Endothelial cell of umbilical vein (primary cell): ENCODE measurements at regions not wholly inside any gene's neighbourhood (a gene's known extent, or its start where the extent isn't known, plus 50 kb on each side); places are given as distances from the start of the nearest gene placed in this dataset.

Source experiments
- BruUV-seq: library from RNA; stranded (reverse); fragments of 400-500 nt; replicated peaks from 2 replicates; lab custom pipeline; 2021; lab: Mats Ljungman, UMichigan
- CTCF ChIA-PET: fragments of 300-600, 350-600 bp; sonication (Branson Sonifier 250); formaldehyde crosslinking; loops from one replicate; lab custom pipeline; 2021; ENCODE audit warnings: antibody characterized with exemption, inconsistent platforms; lab: Charles Lee
- POLR2A ChIA-PET: fragments of 300-600, 350-600 bp; sonication (Branson Sonifier 250); formaldehyde crosslinking; loops from one replicate; lab custom pipeline; 2021; ENCODE audit warnings: antibody characterized with exemption, inconsistent platforms; lab: Charles Lee
- DNase-seq: peaks from one replicate; pipeline ENCODE4 v3.0.0-alpha.2; 2011; ENCODE audit warnings: low read depth, low spot score
- FAIRE-seq: peaks from 2 replicates; lab custom pipeline; 2011; peaks lifted over from hg19 to GRCh38; lab: Jason Lieb, UNC
- H2AFZ ChIP-seq: 2 replicates; pipeline ENCODE4 v1.6.0; 2012; ENCODE audit warnings: low read depth, low read length, control low read depth, inconsistent platforms
- H3K27ac ChIP-seq: 2 replicates; pipeline ENCODE4 v1.5.1; 2011; ENCODE audit warnings: low read depth, mild to moderate bottlenecking, control low read depth, low read length, moderate library complexity; ENCODE audit not compliant: insufficient read depth
- H3K27me3 ChIP-seq, 2 experiments: 2 replicates each; pipeline versions ENCODE4 v1.6.0 to v1.6.1; 2011; ENCODE audit warnings: low read length in 2 of 2, mixed read lengths in 1 of 2; ENCODE audit not compliant: control insufficient read depth in 2 of 2, insufficient read depth in 2 of 2
- H3K36me3 ChIP-seq, 2 experiments: 2 replicates in 1 of 2; 3 replicates in 1 of 2; pipeline ENCODE4 v1.5.1; 2011; ENCODE audit warnings: low read length in 2 of 2, mild to moderate bottlenecking in 1 of 2, moderate library complexity in 1 of 2; ENCODE audit not compliant: control insufficient read depth in 2 of 2, insufficient read depth in 2 of 2; ENCODE audit errors: extremely low read depth in 1 of 2
- H3K4me1 ChIP-seq: 3 replicates; pipeline ENCODE4 v1.5.1; 2011; ENCODE audit warnings: mild to moderate bottlenecking, low read length; ENCODE audit not compliant: control insufficient read depth, insufficient read depth; ENCODE audit errors: extremely low read depth
- H3K4me2 ChIP-seq: 2 replicates; pipeline ENCODE4 v1.6.1; 2011; ENCODE audit warnings: low read length, control low read depth, mixed read lengths; ENCODE audit not compliant: insufficient read depth
- H3K4me3 ChIP-seq, 3 experiments: fragments of 200-600 bp in 1 of 3; sonication (generic), shearing (Covaris generic) in 1 of 3; replicated peaks in 1 of 3; 2 replicates each; pipeline ENCODE4 v1.5.1; 2011 to 2016; ENCODE audit warnings: control low read depth in 3 of 3, low read length in 3 of 3, mild to moderate bottlenecking in 2 of 3, inconsistent platforms in 1 of 3, low read depth in 1 of 3, moderate library complexity in 1 of 3; ENCODE audit not compliant: insufficient read depth in 1 of 3
- H3K79me2 ChIP-seq: 2 replicates; pipeline ENCODE4 v1.6.0; 2012; ENCODE audit warnings: low read length, inconsistent platforms; ENCODE audit not compliant: control insufficient read depth, insufficient read depth
- H3K9ac ChIP-seq: replicated peaks from 2 replicates; pipeline ENCODE3; 2011; ENCODE audit warnings: low read length, control low read depth; ENCODE audit not compliant: insufficient read depth; ENCODE audit errors: extremely low read depth
- H3K9me1 ChIP-seq: replicated peaks from 3 replicates; pipeline ENCODE4 v1.6.0; 2011; ENCODE audit warnings: mild to moderate bottlenecking, low read length; ENCODE audit not compliant: control insufficient read depth, insufficient read depth; ENCODE audit errors: extremely low read depth
- H3K9me3 ChIP-seq: replicated peaks from 2 replicates; pipeline ENCODE4 v1.5.1; 2012; ENCODE audit warnings: low read length, inconsistent platforms; ENCODE audit not compliant: control insufficient read depth, insufficient read depth
- H4K20me1 ChIP-seq: replicated peaks from 2 replicates; pipeline ENCODE3; 2011; ENCODE audit warnings: mild to moderate bottlenecking, low read length; ENCODE audit not compliant: control insufficient read depth, insufficient read depth; ENCODE audit errors: extremely low read depth
- EZH2 ChIP-seq: IDR thresholded peaks from 2 replicates; pipeline ENCODE4 v1.6.1; 2012; ENCODE audit warnings: borderline replicate concordance, low read depth, mild to moderate bottlenecking, moderate library complexity, low read length, inconsistent platforms; ENCODE audit not compliant: severe bottlenecking
- FOS ChIP-seq: IDR thresholded peaks from 2 replicates; pipeline ENCODE4 v1.6.1; 2011; ENCODE audit warnings: mild to moderate bottlenecking, low read length, moderate library complexity, borderline replicate concordance; ENCODE audit not compliant: insufficient read depth
- GATA2 ChIP-seq: IDR thresholded peaks from 2 replicates; pipeline ENCODE4 v1.7.0; 2011; ENCODE audit warnings: low read depth, mild to moderate bottlenecking, moderate library complexity, mixed read lengths, low read length; ENCODE audit not compliant: insufficient read length, insufficient read depth
- JUN ChIP-seq: IDR thresholded peaks from 2 replicates; pipeline ENCODE4 v1.6.1; 2011; ENCODE audit warnings: borderline replicate concordance, low read depth; ENCODE audit not compliant: insufficient read length, insufficient read depth
- MAX ChIP-seq: IDR thresholded peaks from 2 replicates; pipeline ENCODE4 v1.6.1; 2011; ENCODE audit not compliant: insufficient read depth, insufficient read length
- MYC ChIP-seq: IDR thresholded peaks from one replicate; pipeline ENCODE4 v1.6.1; 2011; ENCODE audit warnings: mild to moderate bottlenecking, low read depth, low read length
- POLR2A ChIP-seq: IDR thresholded peaks from 2 replicates; pipeline ENCODE4 v1.6.1; 2012; ENCODE audit warnings: low read depth, mild to moderate bottlenecking, control low read depth, low read length
- POLR2AphosphoS5 ChIP-seq: IDR thresholded peaks from 2 replicates; pipeline ENCODE4 v1.6.1; 2012; ENCODE audit warnings: low read depth, mild to moderate bottlenecking, control low read depth, low read length, moderate library complexity; ENCODE audit not compliant: insufficient read depth
- dilution Hi-C: fragments of 300-500 bp; cut with MboI; formaldehyde crosslinking; loops from one replicate; pipeline ENCODE4 v1.15.0; 2019; ENCODE audit warnings: low sequenced_read_pairs; ENCODE audit not compliant: extremely low pct_ligation_motif_present
- intact Hi-C: fragments of 100-400 bp; cut with micrococcal nuclease; formaldehyde crosslinking; loops from one replicate; pipeline ENCODE4 v1.10.0; 2022
- TF ChIP-seq, protein P1 (sequence below), 2 donors: IDR thresholded peaks; 1 replicate in 1 of 2; 2 replicates in 1 of 2; pipeline ENCODE4 v1.5.1; 2011; ENCODE audit warnings: low read length in 2 of 2, mild to moderate bottlenecking in 2 of 2, moderate library complexity in 2 of 2, control low read depth in 1 of 2, inconsistent platforms in 1 of 2, low read depth in 1 of 2; ENCODE audit not compliant: insufficient read depth in 1 of 2; ENCODE audit errors: extremely low read depth in 1 of 2

DNA sequence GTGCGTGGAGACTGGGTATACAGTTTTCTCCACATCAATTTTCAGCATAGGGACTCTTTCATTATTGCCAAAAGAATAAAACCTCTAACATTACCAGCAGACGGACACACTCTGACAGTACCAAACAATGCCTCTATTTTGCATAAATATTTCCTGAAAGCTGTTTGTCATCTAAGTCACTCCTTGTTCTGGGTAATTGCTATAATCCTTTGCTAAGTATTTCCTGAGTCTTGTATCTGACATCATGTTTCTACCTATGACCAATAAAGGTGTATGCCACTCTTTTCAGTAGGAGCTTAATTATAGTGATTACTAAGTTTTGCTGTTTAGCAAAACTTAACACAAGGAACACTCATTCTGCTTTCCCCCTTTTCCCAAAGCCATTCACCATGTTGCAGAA lies 886.5 kb downstream of the SLITRK6 start:
- no TSS peak for BruUV-seq

More for the DNA sequence above, 886.5 kb downstream of the SLITRK6 start:
- dilution Hi-C loops (no loop called here), intact Hi-C loops (no loop called here)
- H3K79me2 ChIP-seq: no peaks in the 10 kb centered on the region
- no peaks in the 10 kb centered on the region for H4K20me1 ChIP-seq
- no peak overlapping the region for H3K4me2 ChIP-seq
- no peak for FAIRE-seq
- H3K9me1 ChIP-seq: no peaks in the 10 kb centered on the region
- no peaks in the 10 kb centered on the region for H3K9me3 ChIP-seq
- H3K27ac ChIP-seq: no peak overlapping the region
- no peak for DNase-seq
- no peak overlapping the region for H3K4me3 ChIP-seq
- no peak overlapping the region for H3K9ac ChIP-seq
- no peak overlapping the region for H2AFZ ChIP-seq
- ChIA-PET POLR2A (no interaction called here), CTCF (no interaction called here)
- no peak for TF ChIP-seq EZH2
- TF ChIP-seq MAX: no peak
- no peak for TF ChIP-seq MYC
- TF ChIP-seq POLR2AphosphoS5: no peak
- no peak for TF ChIP-seq GATA2
- TF ChIP-seq, protein P1, sequence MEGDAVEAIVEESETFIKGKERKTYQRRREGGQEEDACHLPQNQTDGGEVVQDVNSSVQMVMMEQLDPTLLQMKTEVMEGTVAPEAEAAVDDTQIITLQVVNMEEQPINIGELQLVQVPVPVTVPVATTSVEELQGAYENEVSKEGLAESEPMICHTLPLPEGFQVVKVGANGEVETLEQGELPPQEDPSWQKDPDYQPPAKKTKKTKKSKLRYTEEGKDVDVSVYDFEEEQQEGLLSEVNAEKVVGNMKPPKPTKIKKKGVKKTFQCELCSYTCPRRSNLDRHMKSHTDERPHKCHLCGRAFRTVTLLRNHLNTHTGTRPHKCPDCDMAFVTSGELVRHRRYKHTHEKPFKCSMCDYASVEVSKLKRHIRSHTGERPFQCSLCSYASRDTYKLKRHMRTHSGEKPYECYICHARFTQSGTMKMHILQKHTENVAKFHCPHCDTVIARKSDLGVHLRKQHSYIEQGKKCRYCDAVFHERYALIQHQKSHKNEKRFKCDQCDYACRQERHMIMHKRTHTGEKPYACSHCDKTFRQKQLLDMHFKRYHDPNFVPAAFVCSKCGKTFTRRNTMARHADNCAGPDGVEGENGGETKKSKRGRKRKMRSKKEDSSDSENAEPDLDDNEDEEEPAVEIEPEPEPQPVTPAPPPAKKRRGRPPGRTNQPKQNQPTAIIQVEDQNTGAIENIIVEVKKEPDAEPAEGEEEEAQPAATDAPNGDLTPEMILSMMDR (IDR thresholded peaks at IDR 0.05; ENCODE audit: extremely low read depth in 1 of 2, insufficient read depth in 1 of 2, low read depth in 1 of 2, low read length in 2 of 2): no peak
- no peak for TF ChIP-seq JUN
- TF ChIP-seq POLR2A: no peak
- TF ChIP-seq FOS: no peak
- H3K4me1 ChIP-seq: no peaks in the 10 kb centered on the region
- no peaks in the 10 kb centered on the region for H3K27me3 ChIP-seq
- no peaks in the 10 kb centered on the region for H3K36me3 ChIP-seq
